ENCODE measurements at regions not wholly inside any gene's neighbourhood (a gene's known extent, or its start where the extent isn't known, plus 50 kb on each side); places are given as distances from the start of the nearest gene placed in this dataset.

- TF ChIP-seq CTCF (conservative IDR thresholded peaks at IDR 0.05; ENCODE audit: low read depth, low read length), result no peak
- TF ChIP-seq CEBPB (IDR thresholded peaks at IDR 0.05; ENCODE audit: low read depth, low read length), result no peak
- no peak for TF ChIP-seq POLR2A (IDR thresholded peaks at IDR 0.05; ENCODE audit: low read depth, low read length)
- no peak for TF ChIP-seq USF2 (IDR thresholded peaks at IDR 0.05; ENCODE audit: low read depth, low read length)
- TF ChIP-seq RCOR1 (IDR thresholded peaks at IDR 0.05; ENCODE audit: insufficient replicate concordance, low read length), result no peak
- TF ChIP-seq ELK1 (IDR thresholded peaks at IDR 0.05; ENCODE audit: borderline replicate concordance, low read depth, low read length), result no peak
- no peak for TF ChIP-seq NFE2L2 (IDR thresholded peaks at IDR 0.05; ENCODE audit: low read depth, low read length)
Measured at GRCh38 chr2:185268651-185269050, 470.0 kb upstream of the FSIP2 start.

All from IMR-90 (cell line).